B cell (primary cell): ENCODE measurements at regions not wholly inside any gene's neighbourhood (a gene's known extent, or its start where the extent isn't known, plus 50 kb on each side); places are given as distances from the start of the nearest gene placed in this dataset.

Experiments
- CTCF ChIP-seq: fragments of 200-600 bp; IDR thresholded peaks from one replicate; pipeline ENCODE4 v1.8.0; 2022; ENCODE audit warnings: antibody characterized with exemption, mild to moderate bottlenecking
- EZH2 ChIP-seq: IDR thresholded peaks from 2 replicates; pipeline ENCODE4 v1.6.1; 2012; ENCODE audit warnings: borderline replicate concordance, low read depth, mild to moderate bottlenecking, moderate library complexity, low read length; ENCODE audit not compliant: insufficient read depth, poor library complexity, severe bottlenecking

- TF ChIP-seq CTCF (no peak), EZH2 (no peak)
Measured at GRCh38 chr4:123064390-123064789, 142.0 kb upstream of the NUDT6 start.
